SK-N-SH (cell line): ENCODE measurements at regions not wholly inside any gene's neighbourhood (a gene's known extent, or its start where the extent isn't known, plus 50 kb on each side); places are given as distances from the start of the nearest gene placed in this dataset.

Experiments used
- CTCF ChIA-PET: fragments of 300-600, 350-600 bp; formaldehyde crosslinking; extraction: SDS; loops from one replicate; lab custom pipeline; 2021; lab: Yijun Ruan, JAX
- POLR2A ChIA-PET: fragments of 350-600 bp; sonication (Branson Sonifier 250); formaldehyde crosslinking; extraction: SDS; loops from one replicate; lab custom pipeline; 2020; ENCODE audit warnings: antibody characterized with exemption, inconsistent platforms; lab: Yijun Ruan, JAX
- DNase-seq: peaks from one replicate; pipeline ENCODE4 v3.0.0; 2012
- H2AFZ ChIP-seq: fragments of 200-600 bp; sonication (generic); 2 replicates; pipeline ENCODE4 v1.8.1; 2016; ENCODE audit warnings: antibody characterized with exemption, mild to moderate bottlenecking, low read depth
- H3F3A ChIP-seq: fragments of 200-600 bp; sonication (generic); replicated peaks from 2 replicates; pipeline ENCODE3; 2016; ENCODE audit warnings: antibody characterized with exemption, mild to moderate bottlenecking; ENCODE audit not compliant: insufficient read depth
- H3K27ac ChIP-seq, 2 experiments: fragments of 200-500 bp in 1 of 2; fragments of 200-600 bp in 1 of 2; sonication (Bioruptor generic) in 1 of 2; sonication (generic), shearing (Covaris generic) in 1 of 2; 2 replicates each; pipeline versions ENCODE4 v1.5.1 to v1.6.1; 2014 to 2016; ENCODE audit warnings: low read depth in 2 of 2, inconsistent platforms in 1 of 2, low read length in 1 of 2, mild to moderate bottlenecking in 1 of 2, mixed read lengths in 1 of 2
- H3K27me3 ChIP-seq: fragments of 200-600 bp; sonication (generic), shearing (Covaris generic); 2 replicates; pipeline ENCODE4 v1.6.1; 2016; ENCODE audit warnings: mixed run types; ENCODE audit not compliant: insufficient read depth
- H3K36me3 ChIP-seq, 2 experiments: fragments of 200-500 bp in 1 of 2; fragments of 200-600 bp in 1 of 2; sonication (Bioruptor generic) in 1 of 2; sonication (generic) in 1 of 2; replicated peaks in 1 of 2; 2 replicates each; pipeline versions ENCODE3 to v1.5.1; 2014 to 2016; ENCODE audit warnings: low read length in 1 of 2, mild to moderate bottlenecking in 1 of 2; ENCODE audit not compliant: insufficient read depth in 2 of 2, control insufficient read depth in 1 of 2
- H3K4me1 ChIP-seq, 2 experiments: fragments of 200-500 bp in 1 of 2; fragments of 200-600 bp in 1 of 2; sonication (Bioruptor generic) in 1 of 2; sonication (generic), shearing (Covaris generic) in 1 of 2; 2 replicates each; pipeline versions ENCODE4 v1.5.1 to v1.6.1; 2014 to 2016; ENCODE audit warnings: low read depth in 1 of 2, low read length in 1 of 2, mixed run types in 1 of 2; ENCODE audit not compliant: insufficient read depth in 2 of 2, control insufficient read depth in 1 of 2
- H3K4me2 ChIP-seq: fragments of 200-600 bp; sonication (generic), shearing (Covaris generic); 2 replicates; pipeline ENCODE4 v1.6.1; 2017; ENCODE audit warnings: mixed run types
- H3K4me3 ChIP-seq, 2 experiments: fragments of 200-500 bp in 1 of 2; fragments of 200-600 bp in 1 of 2; sonication (Bioruptor generic) in 1 of 2; sonication (generic), shearing (Covaris generic) in 1 of 2; 2 replicates each; pipeline versions ENCODE4 v1.5.1 to v1.8.1; 2014 to 2016; ENCODE audit warnings: low read depth in 2 of 2, inconsistent platforms in 1 of 2, low read length in 1 of 2, mild to moderate bottlenecking in 1 of 2, mixed read lengths in 1 of 2, moderate library complexity in 1 of 2
- H3K79me2 ChIP-seq: fragments of 200-600 bp; sonication (generic); 2 replicates; pipeline ENCODE4 v1.8.1; 2017; ENCODE audit warnings: mild to moderate bottlenecking; ENCODE audit not compliant: insufficient read depth
- H3K9ac ChIP-seq: fragments of 200-600 bp; sonication (generic); 2 replicates; pipeline ENCODE4 v1.6.1; 2017; ENCODE audit warnings: mixed run types
- H3K9me2 ChIP-seq: fragments of 200-600 bp; sonication (generic); 2 replicates; pipeline ENCODE4 v1.6.1; 2017; ENCODE audit warnings: mixed run types
- H3K9me3 ChIP-seq: fragments of 200-600 bp; sonication (generic); 2 replicates; pipeline ENCODE4 v1.6.1; 2017; ENCODE audit warnings: mixed run types, mild to moderate bottlenecking, moderate library complexity
- H4K20me1 ChIP-seq: fragments of 200-600 bp; sonication (generic); 2 replicates; pipeline ENCODE4 v1.6.1; 2017; ENCODE audit warnings: mild to moderate bottlenecking, mixed run types; ENCODE audit not compliant: insufficient read depth
- CHD2 ChIP-seq: fragments of 150-350 bp; IDR thresholded peaks from 2 replicates; pipeline ENCODE4 v1.6.1; 2018; ENCODE audit warnings: low read length; ENCODE audit not compliant: partially characterized antibody
- EP300 ChIP-seq, 2 experiments: IDR thresholded peaks; 2 replicates each; pipeline versions ENCODE4 v1.4.0 to v1.6.1; 2012; ENCODE audit warnings: borderline replicate concordance in 1 of 2, low read depth in 1 of 2, low read length in 1 of 2
- EZH2phosphoT487 ChIP-seq: fragments of 200-600 bp; sonication (generic); IDR thresholded peaks from 2 replicates; pipeline ENCODE4 v1.6.1; 2017; ENCODE audit warnings: low read depth, mixed run types, mild to moderate bottlenecking, antibody characterized with exemption, moderate library complexity, borderline replicate concordance
- FOXJ3 ChIP-seq: sonication (generic); formaldehyde crosslinking; IDR thresholded peaks from 2 replicates; pipeline ENCODE4 v1.5.1; 2020; ENCODE audit warnings: mild to moderate bottlenecking, missing genetic modification reagents
- FOXM1 ChIP-seq: IDR thresholded peaks from 2 replicates; pipeline ENCODE4 v1.4.0; 2012; ENCODE audit warnings: low read depth, mild to moderate bottlenecking
- GATA2 ChIP-seq: sonication (generic); formaldehyde crosslinking; IDR thresholded peaks from 2 replicates; pipeline ENCODE4 v1.5.0; 2020; ENCODE audit warnings: mild to moderate bottlenecking, missing genetic modification reagents
- MEF2A ChIP-seq: IDR thresholded peaks from 2 replicates; pipeline ENCODE4 v1.4.0; 2012; ENCODE audit warnings: low read depth, borderline replicate concordance
- NFIC ChIP-seq: IDR thresholded peaks from 2 replicates; pipeline ENCODE4 v1.4.0; 2012; ENCODE audit warnings: borderline replicate concordance
- NRF1 ChIP-seq: IDR thresholded peaks from 2 replicates; pipeline ENCODE4 v1.6.1; 2012; ENCODE audit warnings: low read depth, mild to moderate bottlenecking, low read length
- POLR2AphosphoS5 ChIP-seq: IDR thresholded peaks from 2 replicates; pipeline ENCODE4 v1.6.1; 2012; ENCODE audit warnings: low read depth, low read length
- RAD21 ChIP-seq: IDR thresholded peaks from 2 replicates; pipeline ENCODE4 v1.6.1; 2012; ENCODE audit warnings: mild to moderate bottlenecking, low read length
- RCOR1 ChIP-seq: fragments of 150-350 bp; IDR thresholded peaks from 2 replicates; pipeline ENCODE4 v1.6.1; 2017; ENCODE audit warnings: antibody characterized with exemption, low read length
- TEAD4 ChIP-seq: IDR thresholded peaks from 2 replicates; pipeline ENCODE4 v1.4.0; 2012; ENCODE audit warnings: mild to moderate bottlenecking, borderline replicate concordance; ENCODE audit not compliant: insufficient read depth
- YY1 ChIP-seq: IDR thresholded peaks from 2 replicates; pipeline ENCODE4 v1.4.0; 2012; ENCODE audit warnings: low read depth, mild to moderate bottlenecking
- WGBS: methylation state at CpG from one replicate; pipeline ENCODE4 v1.1.6; 2017; ENCODE audit warnings: low lambda C conversion rate; 5-methylcytosine and 5-hydroxymethylcytosine counted together
- TF ChIP-seq, protein P1 (sequence below): IDR thresholded peaks from 2 replicates; pipeline ENCODE4 v1.4.0; 2012; ENCODE audit warnings: low read depth, borderline replicate concordance
- TF ChIP-seq, protein P2 (sequence below): IDR thresholded peaks from 2 replicates; pipeline ENCODE4; 2012
- TF ChIP-seq, protein P3 (sequence below): IDR thresholded peaks from 2 replicates; pipeline ENCODE4 v1.4.0; 2012; ENCODE audit warnings: low read depth, borderline replicate concordance
- TF ChIP-seq, protein P4 (sequence below): IDR thresholded peaks from 2 replicates; pipeline ENCODE4 v1.6.1; 2012; ENCODE audit warnings: mild to moderate bottlenecking, low read depth, low read length, moderate library complexity

DNA sequence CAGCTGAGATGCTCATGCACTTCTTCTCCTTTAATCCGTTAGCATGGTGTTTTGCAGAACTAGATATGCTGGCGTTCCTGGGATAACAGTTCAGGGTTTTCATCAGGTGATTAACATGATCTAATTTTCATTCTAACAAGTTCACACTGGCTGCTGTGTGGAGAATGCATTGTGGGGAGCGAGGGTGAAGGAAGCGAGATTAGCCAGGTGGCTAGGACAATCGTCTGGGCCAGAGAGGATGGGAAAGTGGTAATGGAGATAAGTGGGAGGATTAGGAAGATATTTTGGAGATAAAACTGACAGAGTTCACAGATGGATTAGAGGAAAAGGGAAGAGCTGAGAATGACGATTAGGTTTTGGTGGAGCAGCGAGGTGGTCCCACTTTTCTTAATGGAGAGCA is 138.1 kb upstream of the MAGI3 start:
- WGBS: 72% methylated on average over 7 of the region's 7 CpGs
- ChIA-PET CTCF (no interaction called here), POLR2A (no interaction called here)
- Histone ChIP-seq H3K36me3 (no peaks in the 10 kb centered on the region), H3K79me2 (no peaks in the 10 kb centered on the region), H3K27ac (no peak overlapping the region), H2AFZ (no peak overlapping the region), H3K4me1 (peaks cover 0 to 17% of the 10 kb centered on the region in 2 experiments; a peak in 1 of 4 replicates), H4K20me1 (no peaks in the 10 kb centered on the region), H3K9me3 (no peaks in the 10 kb centered on the region), H3K9me2 (no peaks in the 10 kb centered on the region), H3F3A (no peaks in the 10 kb centered on the region), H3K4me3 (no peak overlapping the region), H3K4me2 (no peak overlapping the region), H3K27me3 (no peaks in the 10 kb centered on the region), H3K9ac (no peak overlapping the region)
- DNase-seq: no peak
- TF ChIP-seq TEAD4: no peak
- TF ChIP-seq YY1: no peak
- TF ChIP-seq CHD2: no peak
- no peak for TF ChIP-seq RCOR1
- TF ChIP-seq FOXJ3: no peak
- TF ChIP-seq, protein P1, sequence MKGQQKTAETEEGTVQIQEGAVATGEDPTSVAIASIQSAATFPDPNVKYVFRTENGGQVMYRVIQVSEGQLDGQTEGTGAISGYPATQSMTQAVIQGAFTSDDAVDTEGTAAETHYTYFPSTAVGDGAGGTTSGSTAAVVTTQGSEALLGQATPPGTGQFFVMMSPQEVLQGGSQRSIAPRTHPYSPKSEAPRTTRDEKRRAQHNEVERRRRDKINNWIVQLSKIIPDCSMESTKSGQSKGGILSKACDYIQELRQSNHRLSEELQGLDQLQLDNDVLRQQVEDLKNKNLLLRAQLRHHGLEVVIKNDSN: no peak
- TF ChIP-seq, protein P2, sequence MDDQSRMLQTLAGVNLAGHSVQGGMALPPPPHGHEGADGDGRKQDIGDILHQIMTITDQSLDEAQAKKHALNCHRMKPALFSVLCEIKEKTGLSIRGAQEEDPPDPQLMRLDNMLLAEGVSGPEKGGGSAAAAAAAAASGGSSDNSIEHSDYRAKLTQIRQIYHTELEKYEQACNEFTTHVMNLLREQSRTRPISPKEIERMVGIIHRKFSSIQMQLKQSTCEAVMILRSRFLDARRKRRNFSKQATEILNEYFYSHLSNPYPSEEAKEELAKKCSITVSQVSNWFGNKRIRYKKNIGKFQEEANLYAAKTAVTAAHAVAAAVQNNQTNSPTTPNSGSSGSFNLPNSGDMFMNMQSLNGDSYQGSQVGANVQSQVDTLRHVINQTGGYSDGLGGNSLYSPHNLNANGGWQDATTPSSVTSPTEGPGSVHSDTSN: no peak
- TF ChIP-seq EP300 (IDR thresholded peaks at IDR 0.05; ENCODE audit: borderline replicate concordance in 1 of 2, low read depth in 1 of 2, low read length in 1 of 2): no peak
- TF ChIP-seq, protein P3, sequence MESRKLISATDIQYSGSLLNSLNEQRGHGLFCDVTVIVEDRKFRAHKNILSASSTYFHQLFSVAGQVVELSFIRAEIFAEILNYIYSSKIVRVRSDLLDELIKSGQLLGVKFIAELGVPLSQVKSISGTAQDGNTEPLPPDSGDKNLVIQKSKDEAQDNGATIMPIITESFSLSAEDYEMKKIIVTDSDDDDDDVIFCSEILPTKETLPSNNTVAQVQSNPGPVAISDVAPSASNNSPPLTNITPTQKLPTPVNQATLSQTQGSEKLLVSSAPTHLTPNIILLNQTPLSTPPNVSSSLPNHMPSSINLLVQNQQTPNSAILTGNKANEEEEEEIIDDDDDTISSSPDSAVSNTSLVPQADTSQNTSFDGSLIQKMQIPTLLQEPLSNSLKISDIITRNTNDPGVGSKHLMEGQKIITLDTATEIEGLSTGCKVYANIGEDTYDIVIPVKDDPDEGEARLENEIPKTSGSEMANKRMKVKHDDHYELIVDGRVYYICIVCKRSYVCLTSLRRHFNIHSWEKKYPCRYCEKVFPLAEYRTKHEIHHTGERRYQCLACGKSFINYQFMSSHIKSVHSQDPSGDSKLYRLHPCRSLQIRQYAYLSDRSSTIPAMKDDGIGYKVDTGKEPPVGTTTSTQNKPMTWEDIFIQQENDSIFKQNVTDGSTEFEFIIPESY: no peak
- TF ChIP-seq POLR2AphosphoS5: no peak
- TF ChIP-seq RAD21: no peak
- no peak for TF ChIP-seq MEF2A
- no peak for TF ChIP-seq GATA2 (CRISPR knock-in tag)
- TF ChIP-seq, protein P4, sequence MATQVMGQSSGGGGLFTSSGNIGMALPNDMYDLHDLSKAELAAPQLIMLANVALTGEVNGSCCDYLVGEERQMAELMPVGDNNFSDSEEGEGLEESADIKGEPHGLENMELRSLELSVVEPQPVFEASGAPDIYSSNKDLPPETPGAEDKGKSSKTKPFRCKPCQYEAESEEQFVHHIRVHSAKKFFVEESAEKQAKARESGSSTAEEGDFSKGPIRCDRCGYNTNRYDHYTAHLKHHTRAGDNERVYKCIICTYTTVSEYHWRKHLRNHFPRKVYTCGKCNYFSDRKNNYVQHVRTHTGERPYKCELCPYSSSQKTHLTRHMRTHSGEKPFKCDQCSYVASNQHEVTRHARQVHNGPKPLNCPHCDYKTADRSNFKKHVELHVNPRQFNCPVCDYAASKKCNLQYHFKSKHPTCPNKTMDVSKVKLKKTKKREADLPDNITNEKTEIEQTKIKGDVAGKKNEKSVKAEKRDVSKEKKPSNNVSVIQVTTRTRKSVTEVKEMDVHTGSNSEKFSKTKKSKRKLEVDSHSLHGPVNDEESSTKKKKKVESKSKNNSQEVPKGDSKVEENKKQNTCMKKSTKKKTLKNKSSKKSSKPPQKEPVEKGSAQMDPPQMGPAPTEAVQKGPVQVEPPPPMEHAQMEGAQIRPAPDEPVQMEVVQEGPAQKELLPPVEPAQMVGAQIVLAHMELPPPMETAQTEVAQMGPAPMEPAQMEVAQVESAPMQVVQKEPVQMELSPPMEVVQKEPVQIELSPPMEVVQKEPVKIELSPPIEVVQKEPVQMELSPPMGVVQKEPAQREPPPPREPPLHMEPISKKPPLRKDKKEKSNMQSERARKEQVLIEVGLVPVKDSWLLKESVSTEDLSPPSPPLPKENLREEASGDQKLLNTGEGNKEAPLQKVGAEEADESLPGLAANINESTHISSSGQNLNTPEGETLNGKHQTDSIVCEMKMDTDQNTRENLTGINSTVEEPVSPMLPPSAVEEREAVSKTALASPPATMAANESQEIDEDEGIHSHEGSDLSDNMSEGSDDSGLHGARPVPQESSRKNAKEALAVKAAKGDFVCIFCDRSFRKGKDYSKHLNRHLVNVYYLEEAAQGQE: no peak
- TF ChIP-seq NRF1: no peak
- no peak for TF ChIP-seq EZH2phosphoT487
- no peak for TF ChIP-seq FOXM1
- TF ChIP-seq NFIC: no peak
